AG10803 (cell line): ENCODE measurements at regions not wholly inside any gene's neighbourhood (a gene's known extent, or its start where the extent isn't known, plus 50 kb on each side); places are given as distances from the start of the nearest gene placed in this dataset.

Experiments
- DNase-seq: peaks from one replicate; pipeline ENCODE4 v3.0.0; 2010; ENCODE audit warnings: low read depth
- H3K4me3 ChIP-seq: 2 replicates; pipeline ENCODE4 v1.5.1; 2011; ENCODE audit warnings: mild to moderate bottlenecking, low read length, control low read depth
- TF ChIP-seq, protein P1 (sequence below): conservative IDR thresholded peaks from 2 replicates; pipeline ENCODE4 v1.5.1; 2011; ENCODE audit warnings: mild to moderate bottlenecking, low read length, control low read depth, inconsistent platforms

DNA sequence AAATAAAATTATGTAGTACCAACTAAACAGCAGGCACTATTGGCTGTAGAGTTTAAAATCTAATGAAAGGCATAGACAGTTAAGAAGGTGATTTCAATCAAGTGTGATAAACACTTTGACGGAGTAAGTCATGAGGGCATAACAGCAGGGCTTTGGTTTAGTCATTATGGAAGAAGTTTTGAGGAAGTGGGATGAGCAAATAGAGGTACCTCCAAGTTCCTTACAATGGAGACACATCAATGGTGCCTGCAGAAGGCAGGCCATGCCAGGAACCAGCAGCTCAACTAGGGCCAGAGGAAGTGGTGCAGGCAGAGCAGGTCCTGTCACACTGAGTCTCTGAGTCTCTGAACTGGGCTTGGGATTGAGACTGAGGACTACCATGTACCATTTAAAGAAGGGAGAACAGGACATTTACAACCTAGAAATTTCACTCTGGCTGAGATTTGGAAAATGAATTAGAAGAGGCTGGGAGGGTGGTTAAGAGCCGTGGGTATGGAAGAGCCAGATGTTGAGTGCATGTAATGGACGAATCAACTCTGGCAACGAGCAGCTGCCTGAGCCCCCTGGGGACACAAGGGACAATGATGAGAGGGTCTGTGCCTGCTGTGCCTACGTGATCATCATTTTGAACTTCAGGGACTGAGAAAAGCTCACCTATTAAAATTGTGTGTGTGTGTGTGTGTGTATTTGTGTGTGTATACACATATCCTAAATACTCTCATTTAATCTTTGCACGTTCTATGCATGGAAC is 208.7 kb upstream of the POM121L12 start:
- TF ChIP-seq, protein P1, sequence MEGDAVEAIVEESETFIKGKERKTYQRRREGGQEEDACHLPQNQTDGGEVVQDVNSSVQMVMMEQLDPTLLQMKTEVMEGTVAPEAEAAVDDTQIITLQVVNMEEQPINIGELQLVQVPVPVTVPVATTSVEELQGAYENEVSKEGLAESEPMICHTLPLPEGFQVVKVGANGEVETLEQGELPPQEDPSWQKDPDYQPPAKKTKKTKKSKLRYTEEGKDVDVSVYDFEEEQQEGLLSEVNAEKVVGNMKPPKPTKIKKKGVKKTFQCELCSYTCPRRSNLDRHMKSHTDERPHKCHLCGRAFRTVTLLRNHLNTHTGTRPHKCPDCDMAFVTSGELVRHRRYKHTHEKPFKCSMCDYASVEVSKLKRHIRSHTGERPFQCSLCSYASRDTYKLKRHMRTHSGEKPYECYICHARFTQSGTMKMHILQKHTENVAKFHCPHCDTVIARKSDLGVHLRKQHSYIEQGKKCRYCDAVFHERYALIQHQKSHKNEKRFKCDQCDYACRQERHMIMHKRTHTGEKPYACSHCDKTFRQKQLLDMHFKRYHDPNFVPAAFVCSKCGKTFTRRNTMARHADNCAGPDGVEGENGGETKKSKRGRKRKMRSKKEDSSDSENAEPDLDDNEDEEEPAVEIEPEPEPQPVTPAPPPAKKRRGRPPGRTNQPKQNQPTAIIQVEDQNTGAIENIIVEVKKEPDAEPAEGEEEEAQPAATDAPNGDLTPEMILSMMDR: no peak
- H3K4me3 ChIP-seq: no peak overlapping the region
- DNase-seq: no peak

DNA sequence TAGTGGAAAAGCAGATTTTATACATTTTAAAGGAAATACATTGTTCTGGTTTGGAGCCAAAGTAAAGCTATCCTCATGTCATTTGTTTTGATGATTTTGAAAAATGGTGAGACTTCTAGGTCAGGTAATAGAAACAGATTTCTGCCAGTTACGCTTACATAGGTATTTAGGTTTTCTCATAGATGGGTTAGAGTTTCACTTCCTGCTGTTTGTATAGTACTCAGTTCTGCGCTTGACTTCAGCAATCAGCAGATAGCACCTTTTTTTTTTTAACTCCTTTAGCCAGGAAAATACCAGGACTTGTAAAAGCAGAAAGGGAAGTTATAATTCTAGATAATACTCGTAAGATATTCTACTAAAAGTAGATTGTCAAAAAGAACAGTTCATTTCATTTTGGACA is 209.8 kb upstream of the POM121L12 start:
- no peak for DNase-seq
- H3K4me3 ChIP-seq: no peak overlapping the region
- TF ChIP-seq, protein P1: no peak

DNA sequence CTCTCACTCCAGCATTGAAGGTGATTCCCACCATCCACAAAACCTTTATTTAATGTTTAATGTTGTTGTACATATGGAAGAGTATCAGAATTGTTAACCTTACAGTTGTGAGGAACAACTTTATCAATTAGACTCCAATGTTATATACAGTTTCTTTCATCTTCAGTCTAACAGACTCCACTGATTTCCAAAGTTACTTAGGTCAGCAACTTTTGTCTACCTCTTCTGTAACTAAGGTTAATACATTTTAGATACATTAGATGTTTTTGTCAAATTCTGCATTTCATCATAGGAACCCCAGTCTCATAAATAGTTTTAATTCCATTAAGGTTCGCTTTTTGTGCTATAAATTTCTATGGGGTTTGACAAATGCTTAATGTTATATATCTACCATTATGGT is 223.9 kb upstream of the POM121L12 start:
- H3K4me3 ChIP-seq: no peak overlapping the region
- TF ChIP-seq, protein P1: no peak
- no peak for DNase-seq

DNA sequence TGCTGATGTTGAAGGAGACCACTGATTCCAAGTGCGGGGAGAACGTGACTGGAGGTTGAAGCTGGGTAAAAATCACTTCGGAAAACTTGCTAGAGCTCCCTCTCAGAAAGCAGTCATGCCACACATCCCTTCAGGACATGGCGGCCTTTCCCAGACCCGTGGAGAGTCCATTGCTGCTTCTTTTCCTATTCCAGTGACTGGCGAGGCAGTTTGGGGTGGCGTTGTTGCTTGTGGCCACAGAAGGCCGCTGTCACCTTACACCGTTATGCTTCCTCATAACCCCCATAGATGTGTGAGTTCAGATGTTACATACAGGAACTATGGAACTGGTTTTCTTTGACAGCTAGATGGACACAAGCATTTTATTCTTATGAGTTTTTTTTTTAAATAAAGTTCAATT is 235.6 kb upstream of the POM121L12 start:
- TF ChIP-seq, protein P1: no peak
- DNase-seq: no peak
- no peak overlapping the region for H3K4me3 ChIP-seq

DNA sequence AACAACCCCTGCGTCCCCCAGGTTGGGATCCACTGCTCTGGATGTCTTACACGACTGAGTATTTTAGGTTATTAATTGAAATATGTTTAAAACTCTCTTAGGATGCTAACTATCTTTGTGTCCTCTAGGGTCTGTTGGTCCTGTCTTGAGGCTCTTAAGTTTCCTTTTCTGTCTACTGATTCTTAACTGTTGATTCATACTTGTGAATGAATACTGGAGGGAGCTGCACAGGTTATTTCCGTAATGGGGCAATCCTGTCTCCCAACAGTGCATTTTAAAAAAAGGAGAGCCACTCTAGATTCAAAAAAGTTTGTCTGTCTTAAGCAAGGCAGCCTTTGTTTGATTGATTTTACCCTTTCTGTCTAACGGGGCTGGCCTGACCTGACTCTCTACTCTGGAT is 237.6 kb upstream of the POM121L12 start:
- TF ChIP-seq, protein P1: no peak
- DNase-seq: no peak
- no peak overlapping the region for H3K4me3 ChIP-seq

DNA sequence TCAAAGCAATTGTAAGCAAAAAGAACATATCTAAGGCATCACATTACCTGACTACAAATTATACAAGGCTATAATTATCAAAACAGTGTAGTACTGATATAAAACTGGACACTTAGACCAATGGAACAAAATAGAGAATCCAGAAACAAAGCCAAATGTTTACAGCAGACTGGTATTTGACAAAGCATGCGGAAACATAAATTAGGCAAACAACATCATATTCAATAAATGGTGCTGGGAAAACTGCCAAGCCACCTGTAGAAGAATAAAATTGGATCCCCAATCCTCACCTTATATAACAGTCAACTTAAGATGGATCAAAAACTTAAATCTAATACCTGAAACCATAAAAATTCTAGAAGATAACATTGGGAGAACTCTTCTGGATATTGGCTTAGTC is 240.8 kb upstream of the POM121L12 start:
- TF ChIP-seq, protein P1: no peak
- DNase-seq: no peak

DNA sequence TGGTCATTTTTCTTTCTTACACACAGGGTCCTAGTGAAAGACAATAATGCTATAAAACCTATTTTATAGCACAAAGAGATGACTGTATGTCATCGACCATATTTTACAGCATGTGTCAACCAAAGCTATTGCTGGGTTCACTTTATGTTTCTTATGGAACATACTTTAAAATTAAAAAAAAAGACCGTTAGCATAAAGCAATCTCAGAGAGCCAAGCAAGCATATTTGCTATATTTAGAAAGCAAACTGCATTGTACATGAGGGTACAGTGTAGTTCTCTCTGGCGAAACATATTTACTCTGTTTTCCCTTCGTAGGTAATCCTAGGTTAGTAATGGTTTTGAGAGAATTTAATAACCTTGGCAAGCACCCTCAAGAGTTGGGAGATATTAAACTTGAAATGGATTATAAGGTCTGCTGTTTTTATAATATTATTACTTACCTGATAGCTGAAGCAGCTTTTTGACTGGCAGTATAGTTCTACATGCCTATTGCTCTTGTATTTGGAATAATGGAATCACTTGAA is 244.2 kb upstream of the POM121L12 start:
- TF ChIP-seq, protein P1: no peak
- no peak for DNase-seq
- no peak overlapping the region for H3K4me3 ChIP-seq

More for the DNA sequence above, 240.8 kb upstream of the POM121L12 start:
- no peak overlapping the region for H3K4me3 ChIP-seq
